DOHH2 (cell line): ENCODE measurements at regions not wholly inside any gene's neighbourhood (a gene's known extent, or its start where the extent isn't known, plus 50 kb on each side); places are given as distances from the start of the nearest gene placed in this dataset.

Experiments
- H3F3A ChIP-seq: fragments of 200-600 bp; sonication (generic), shearing (Covaris generic); 2 replicates; pipeline ENCODE4 v1.6.0; 2016; ENCODE audit warnings: antibody characterized with exemption, mild to moderate bottlenecking; ENCODE audit not compliant: control insufficient read depth, insufficient read depth
- H3K27ac ChIP-seq: fragments of 200-600 bp; sonication (generic); 2 replicates; pipeline ENCODE4 v1.5.1; 2014; ENCODE audit warnings: low read depth, mild to moderate bottlenecking, low read length, moderate library complexity
- H3K27me3 ChIP-seq: fragments of 200-600 bp; sonication (generic); 2 replicates; pipeline ENCODE4 v1.6.1; 2014; ENCODE audit warnings: mild to moderate bottlenecking, low read length, mixed read lengths; ENCODE audit not compliant: control insufficient read depth
- H3K36me3 ChIP-seq: fragments of 200-600 bp; sonication (generic); 2 replicates; pipeline ENCODE4 v1.6.1; 2014; ENCODE audit warnings: mild to moderate bottlenecking, low read length, moderate library complexity, mixed read lengths; ENCODE audit not compliant: control insufficient read depth
- H3K4me1 ChIP-seq: fragments of 200-600 bp; sonication (generic); 2 replicates; pipeline ENCODE4 v1.6.1; 2014; ENCODE audit warnings: mild to moderate bottlenecking, low read length, mixed read lengths; ENCODE audit not compliant: control insufficient read depth
- H3K4me2 ChIP-seq: fragments of 200-600 bp; sonication (generic); 2 replicates; pipeline ENCODE4 v1.6.0; 2014; ENCODE audit warnings: mild to moderate bottlenecking, low read length, moderate library complexity
- H3K4me3 ChIP-seq: fragments of 200-600 bp; sonication (generic); 2 replicates; pipeline ENCODE4 v1.5.1; 2014; ENCODE audit warnings: mild to moderate bottlenecking, low read length, mixed read lengths
- H3K79me2 ChIP-seq: fragments of 200-600 bp; sonication (generic); 2 replicates; pipeline ENCODE4 v1.6.1; 2014; ENCODE audit warnings: mild to moderate bottlenecking, low read length, mixed read lengths; ENCODE audit not compliant: control insufficient read depth
- H3K9me2 ChIP-seq: fragments of 200-600 bp; sonication (generic); replicated peaks from 2 replicates; pipeline ENCODE4 v1.6.1; 2014; ENCODE audit warnings: mild to moderate bottlenecking, low read length, mixed read lengths; ENCODE audit not compliant: control insufficient read depth
- H3K9me3 ChIP-seq: fragments of 200-600 bp; sonication (generic); 2 replicates; pipeline ENCODE4 v1.6.1; 2014; ENCODE audit warnings: antibody characterized with exemption, low read length, mixed read lengths; ENCODE audit not compliant: control insufficient read depth, insufficient read depth
- H4K20me1 ChIP-seq: fragments of 200-600 bp; sonication (generic); 2 replicates; pipeline ENCODE4 v1.6.0; 2014; ENCODE audit warnings: low read depth, mild to moderate bottlenecking, antibody characterized with exemption, low read length, moderate library complexity; ENCODE audit not compliant: control insufficient read depth, insufficient read depth
- CTCF ChIP-seq: fragments of 200-600 bp; sonication (generic); IDR thresholded peaks from one replicate; pipeline ENCODE4 v1.5.1; 2014; ENCODE audit warnings: antibody characterized with exemption, mild to moderate bottlenecking, low read depth, low read length; ENCODE audit not compliant: poor library complexity, severe bottlenecking
- EZH2phosphoT487 ChIP-seq: fragments of 200-600 bp; sonication (generic); IDR thresholded peaks from 2 replicates; pipeline ENCODE4 v1.6.1; 2017; ENCODE audit warnings: borderline replicate concordance, mild to moderate bottlenecking, antibody characterized with exemption, low read length, moderate library complexity, mixed read lengths

- Histone ChIP-seq H3K36me3 (no peaks in the 10 kb centered on the region), H3K4me2 (no peak overlapping the region), H3K9me2 (no peaks in the 10 kb centered on the region), H4K20me1 (no peaks in the 10 kb centered on the region), H3F3A (no peaks in the 10 kb centered on the region), H3K79me2 (no peaks in the 10 kb centered on the region), H3K9me3 (no peaks in the 10 kb centered on the region), H3K27ac (no peak overlapping the region), H3K4me1 (peaks cover 3% of the 10 kb centered on the region; the same call in 1 of the 2 replicates), H3K4me3 (no peak overlapping the region), H3K27me3 (no peaks in the 10 kb centered on the region)
- TF ChIP-seq CTCF (no peak), EZH2phosphoT487 (no peak)
These were observed 565.5 kb downstream of the ZNF608 start for GRCh38 chr5:124180875-124181461.

DNA sequence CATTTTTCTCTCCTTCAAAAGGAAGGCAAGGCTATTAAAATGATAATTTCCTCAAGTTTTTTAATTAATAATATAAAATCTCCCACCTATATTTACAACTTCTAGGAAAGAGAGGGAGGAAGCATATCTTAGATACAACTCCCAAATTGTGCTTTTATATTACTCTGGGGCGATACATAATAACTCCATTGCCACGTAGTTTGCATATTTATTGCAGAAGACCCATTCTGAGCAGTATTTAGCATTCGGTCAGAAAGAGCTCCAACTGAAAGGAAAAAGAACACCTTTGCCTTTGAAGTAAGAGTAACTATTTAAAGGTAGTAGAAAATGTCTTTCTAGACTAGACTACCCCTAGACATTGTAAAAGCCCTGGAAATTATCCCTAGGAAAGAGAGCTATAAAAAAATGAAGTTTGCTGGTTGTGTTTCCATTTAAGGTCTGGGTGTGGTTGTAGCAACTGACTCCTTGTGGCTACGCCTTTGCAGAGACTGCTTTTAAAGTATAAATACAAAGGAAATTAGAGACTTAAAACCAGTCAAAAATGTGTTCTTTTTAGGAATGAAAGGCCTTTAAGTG, 566.1 kb downstream of the ZNF608 start:
- H3K9me2 ChIP-seq, result no peaks in the 10 kb centered on the region
- no peaks in the 10 kb centered on the region for H3K9me3 ChIP-seq
- no peak overlapping the region for H3K27ac ChIP-seq
- no peaks in the 10 kb centered on the region for H3K27me3 ChIP-seq
- TF ChIP-seq EZH2phosphoT487, result no peak
- TF ChIP-seq CTCF, result no peak
- no peak overlapping the region for H3K4me2 ChIP-seq
- no peaks in the 10 kb centered on the region for H3F3A ChIP-seq
- H3K36me3 ChIP-seq, result no peaks in the 10 kb centered on the region
- no peak overlapping the region for H3K4me3 ChIP-seq
- H4K20me1 ChIP-seq, result no peaks in the 10 kb centered on the region
- peaks cover 3% of the 10 kb centered on the region; the same call in 1 of the 2 replicates for H3K4me1 ChIP-seq
- H3K79me2 ChIP-seq, result no peaks in the 10 kb centered on the region

DNA sequence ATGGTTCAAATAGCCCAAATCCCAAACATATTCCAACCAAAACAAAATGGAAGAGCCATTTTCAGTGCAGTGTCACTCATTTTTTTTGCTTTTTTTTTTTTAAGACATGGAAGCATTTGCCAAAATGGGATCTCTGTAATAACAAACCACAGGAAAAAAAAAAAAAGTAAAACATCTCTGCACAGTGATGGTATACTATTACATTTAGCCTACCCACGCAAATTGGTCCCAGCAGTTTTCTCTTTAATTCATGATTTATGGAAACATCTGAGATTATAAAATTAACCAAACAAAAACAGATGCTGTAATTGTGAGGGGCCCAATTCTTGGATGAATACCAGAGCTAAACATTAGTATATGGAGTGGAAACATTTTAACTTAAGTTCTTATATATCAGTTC, 566.6 kb downstream of the ZNF608 start:
- H3K27me3 ChIP-seq, result no peaks in the 10 kb centered on the region
- H3K9me3 ChIP-seq, result no peaks in the 10 kb centered on the region
- peaks cover 3% of the 10 kb centered on the region; the same call in 1 of the 2 replicates for H3K4me1 ChIP-seq
- no peaks in the 10 kb centered on the region for H3F3A ChIP-seq
- H3K4me2 ChIP-seq, result no peak overlapping the region
- no peaks in the 10 kb centered on the region for H3K36me3 ChIP-seq
- no peaks in the 10 kb centered on the region for H4K20me1 ChIP-seq
- TF ChIP-seq CTCF (no peak), EZH2phosphoT487 (no peak)
- no peak overlapping the region for H3K4me3 ChIP-seq
- H3K27ac ChIP-seq, result no peak overlapping the region
- no peaks in the 10 kb centered on the region for H3K9me2 ChIP-seq
- no peaks in the 10 kb centered on the region for H3K79me2 ChIP-seq
